ENCODE measurements at regions not wholly inside any gene's neighbourhood (a gene's known extent, or its start where the extent isn't known, plus 50 kb on each side); places are given as distances from the start of the nearest gene placed in this dataset.

DNA sequence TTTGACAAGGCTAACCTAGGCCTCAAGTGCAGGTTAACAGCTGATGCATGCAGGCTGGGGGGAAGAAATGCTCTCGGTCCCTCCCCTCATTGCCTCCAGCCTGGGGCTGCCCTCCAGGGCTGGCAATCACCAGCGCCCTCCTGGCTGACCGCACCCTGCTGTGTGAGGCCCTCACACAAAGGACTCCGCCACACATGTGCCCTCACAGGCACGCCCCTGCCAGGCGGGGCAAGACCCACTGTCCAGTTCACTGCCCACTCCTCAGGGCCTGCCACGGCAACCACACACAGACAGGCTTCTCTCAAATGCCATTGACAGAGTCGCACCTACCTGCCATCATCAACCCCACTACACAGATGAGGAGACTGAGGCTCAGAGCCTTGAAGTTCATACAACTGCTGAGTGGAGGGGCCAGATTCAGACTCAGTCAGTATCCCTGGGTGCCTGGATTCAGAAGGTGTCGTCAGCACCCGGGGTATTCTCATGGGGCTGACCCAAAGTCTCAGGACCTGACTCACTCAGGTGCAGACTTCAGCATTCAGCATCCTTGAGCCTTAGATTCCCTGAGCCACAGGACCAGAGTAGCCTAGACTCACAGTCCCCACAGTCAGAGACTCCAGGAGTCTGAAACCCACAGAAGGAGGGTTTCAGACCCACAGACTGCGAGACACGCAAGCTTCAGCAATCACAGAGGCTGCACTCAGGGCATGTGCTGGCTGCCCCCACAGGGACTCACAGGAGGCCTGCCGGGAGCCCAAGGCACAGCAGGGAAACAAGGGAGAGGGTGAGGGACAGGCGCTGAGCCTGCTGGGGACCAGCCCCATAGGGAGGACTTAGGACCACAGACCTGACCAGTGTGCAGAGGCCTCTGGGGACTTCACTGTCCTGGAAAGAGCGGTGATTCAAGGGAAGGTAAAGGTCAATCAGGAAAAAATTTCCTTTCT is 458.0 kb downstream of the MATN1 start:
- H3K36me3 Mint-ChIP-seq (ENCODE audit: low read depth): no peaks in the 10 kb centered on the region
- H3K9me3 Mint-ChIP-seq: peaks cover 4% of the 10 kb centered on the region
- H3K27ac Mint-ChIP-seq: no peak overlapping the region
- H3K4me1 Mint-ChIP-seq: no peaks in the 10 kb centered on the region
- H3K27me3 Mint-ChIP-seq (ENCODE audit: low read depth): peaks cover 26% of the 10 kb centered on the region
- no peak overlapping the region for H3K4me3 Mint-ChIP-seq
- TF ChIP-seq, protein P1, sequence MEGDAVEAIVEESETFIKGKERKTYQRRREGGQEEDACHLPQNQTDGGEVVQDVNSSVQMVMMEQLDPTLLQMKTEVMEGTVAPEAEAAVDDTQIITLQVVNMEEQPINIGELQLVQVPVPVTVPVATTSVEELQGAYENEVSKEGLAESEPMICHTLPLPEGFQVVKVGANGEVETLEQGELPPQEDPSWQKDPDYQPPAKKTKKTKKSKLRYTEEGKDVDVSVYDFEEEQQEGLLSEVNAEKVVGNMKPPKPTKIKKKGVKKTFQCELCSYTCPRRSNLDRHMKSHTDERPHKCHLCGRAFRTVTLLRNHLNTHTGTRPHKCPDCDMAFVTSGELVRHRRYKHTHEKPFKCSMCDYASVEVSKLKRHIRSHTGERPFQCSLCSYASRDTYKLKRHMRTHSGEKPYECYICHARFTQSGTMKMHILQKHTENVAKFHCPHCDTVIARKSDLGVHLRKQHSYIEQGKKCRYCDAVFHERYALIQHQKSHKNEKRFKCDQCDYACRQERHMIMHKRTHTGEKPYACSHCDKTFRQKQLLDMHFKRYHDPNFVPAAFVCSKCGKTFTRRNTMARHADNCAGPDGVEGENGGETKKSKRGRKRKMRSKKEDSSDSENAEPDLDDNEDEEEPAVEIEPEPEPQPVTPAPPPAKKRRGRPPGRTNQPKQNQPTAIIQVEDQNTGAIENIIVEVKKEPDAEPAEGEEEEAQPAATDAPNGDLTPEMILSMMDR (IDR thresholded peaks at IDR 0.05; ENCODE audit: unreplicated experiment in 3 of 3): no peak

DNA sequence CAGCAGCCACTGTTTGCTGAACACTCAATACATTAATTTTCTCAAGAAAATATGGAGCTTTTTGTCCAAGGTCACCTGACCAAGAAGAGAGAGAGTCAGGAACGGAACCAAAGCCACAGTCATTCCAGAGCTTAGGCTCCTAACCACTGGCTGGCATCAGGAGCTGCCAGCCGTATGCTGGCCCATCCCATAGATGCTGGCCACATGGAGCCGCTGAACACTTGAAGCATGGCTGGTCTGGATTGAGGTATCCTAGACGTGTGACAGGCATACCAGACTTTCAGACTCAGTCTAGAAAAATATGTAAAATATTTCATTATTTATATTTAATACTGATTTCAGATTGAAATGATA is 458.7 kb downstream of the MATN1 start:
- H3K27ac Mint-ChIP-seq: no peak overlapping the region
- peaks cover 25% of the 10 kb centered on the region for H3K27me3 Mint-ChIP-seq (ENCODE audit: low read depth)
- H3K9me3 Mint-ChIP-seq: peaks cover 4% of the 10 kb centered on the region
- H3K4me1 Mint-ChIP-seq: peaks cover 1% of the 10 kb centered on the region
- H3K36me3 Mint-ChIP-seq (ENCODE audit: low read depth): no peaks in the 10 kb centered on the region
- TF ChIP-seq, protein P1 (IDR thresholded peaks at IDR 0.05; ENCODE audit: unreplicated experiment in 3 of 3): no peak
- no peak overlapping the region for H3K4me3 Mint-ChIP-seq

DNA sequence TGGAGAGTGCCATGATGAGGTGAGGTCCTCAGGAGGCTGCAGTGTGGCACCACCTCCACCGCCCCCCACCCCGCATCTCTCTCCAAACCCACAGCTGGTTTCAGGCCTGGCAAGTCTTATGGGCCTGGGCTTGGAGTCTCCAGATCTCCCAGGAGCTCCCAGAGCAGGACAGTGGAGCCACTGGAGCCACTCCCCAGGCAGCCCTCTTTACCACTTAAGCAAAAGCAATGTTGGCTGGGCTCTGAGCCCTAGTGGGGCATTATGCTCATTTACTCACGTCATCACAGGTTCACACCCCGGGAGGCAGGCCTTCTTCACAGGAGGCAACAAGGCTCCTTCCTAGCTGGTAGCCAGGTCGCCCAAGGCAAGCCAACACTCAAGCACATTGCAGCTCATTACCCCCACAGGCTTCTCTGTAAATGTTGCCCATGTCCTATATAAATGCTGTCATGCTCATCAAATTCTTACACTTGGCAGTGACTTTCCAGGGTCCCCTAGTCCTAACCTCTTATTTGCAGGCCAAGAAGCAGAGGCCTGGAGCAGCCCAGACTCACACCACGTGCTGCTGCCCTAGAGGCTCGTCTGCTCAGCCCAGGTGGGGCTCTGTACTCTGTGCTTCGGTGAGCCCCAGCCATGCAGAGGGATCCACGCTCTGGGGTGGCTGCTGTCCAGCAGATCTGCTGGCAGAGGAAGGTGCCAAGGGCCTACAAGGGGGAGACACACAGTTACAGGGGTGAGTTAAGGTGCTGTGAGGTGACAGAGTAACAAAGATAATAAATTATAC is 459.3 kb downstream of the MATN1 start:
- Mint-ChIP-seq H3K4me3 (no peak overlapping the region), H3K36me3 (ENCODE audit: low read depth) (no peaks in the 10 kb centered on the region), H3K27me3 (ENCODE audit: low read depth) (peaks cover 29% of the 10 kb centered on the region), H3K27ac (no peak overlapping the region), H3K4me1 (peaks cover 7% of the 10 kb centered on the region), H3K9me3 (peaks cover 4% of the 10 kb centered on the region)
- TF ChIP-seq, protein P1 (IDR thresholded peaks at IDR 0.05; ENCODE audit: unreplicated experiment in 3 of 3): no peak

DNA sequence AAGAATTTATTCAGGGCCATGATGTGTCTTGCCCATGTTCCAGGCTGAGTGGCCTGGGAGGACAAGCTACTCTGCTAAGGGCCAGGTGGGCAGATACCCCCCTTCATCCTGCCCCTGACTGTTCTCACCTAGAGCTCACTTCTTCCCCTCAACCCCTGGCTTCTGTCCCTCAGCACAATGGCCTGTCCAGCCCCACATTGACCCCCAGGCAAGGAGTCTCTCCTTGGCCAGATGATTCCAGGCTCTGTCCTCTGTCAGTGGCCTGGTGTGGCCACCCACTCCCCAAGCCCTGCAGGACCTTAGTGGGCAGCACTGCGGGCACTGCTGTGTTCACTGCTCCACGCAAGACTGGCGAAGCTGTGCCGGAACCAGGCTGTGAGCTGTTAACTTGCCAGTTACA is 460.0 kb downstream of the MATN1 start:
- Mint-ChIP-seq H3K4me3 (no peak overlapping the region), H3K36me3 (ENCODE audit: low read depth) (no peaks in the 10 kb centered on the region), H3K9me3 (peaks cover 4% of the 10 kb centered on the region), H3K27me3 (ENCODE audit: low read depth) (peaks cover 25% of the 10 kb centered on the region), H3K27ac (no peak overlapping the region), H3K4me1 (peaks cover 13% of the 10 kb centered on the region)
- TF ChIP-seq, protein P1 (IDR thresholded peaks at IDR 0.05; ENCODE audit: unreplicated experiment in 3 of 3): no peak

DNA sequence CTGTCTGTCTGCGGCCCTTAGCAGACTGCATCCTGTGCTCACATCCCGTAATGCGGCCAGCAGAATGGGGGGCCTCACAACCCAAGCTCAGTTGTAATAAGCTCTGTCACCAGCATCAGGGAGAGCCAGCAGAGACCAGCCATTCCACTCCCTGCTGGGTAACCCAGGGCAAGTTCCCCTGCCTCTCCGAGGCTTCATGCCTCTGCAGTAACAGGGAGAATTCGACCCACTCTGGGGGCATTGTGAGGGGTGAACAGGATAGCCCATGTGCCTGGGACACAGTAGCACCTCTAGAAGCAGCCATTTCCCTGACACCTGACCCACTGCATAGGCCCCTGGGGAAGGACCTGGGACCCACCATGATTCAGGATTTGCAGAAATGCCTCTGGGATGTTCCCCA is 461.2 kb downstream of the MATN1 start:
- H3K4me1 Mint-ChIP-seq: peaks cover 13% of the 10 kb centered on the region
- H3K27ac Mint-ChIP-seq: no peak overlapping the region
- H3K27me3 Mint-ChIP-seq (ENCODE audit: low read depth): peaks cover 33% of the 10 kb centered on the region
- TF ChIP-seq, protein P1 (IDR thresholded peaks at IDR 0.05; ENCODE audit: unreplicated experiment in 3 of 3): no peak
- no peak overlapping the region for H3K4me3 Mint-ChIP-seq
- peaks cover 4% of the 10 kb centered on the region for H3K9me3 Mint-ChIP-seq
- no peaks in the 10 kb centered on the region for H3K36me3 Mint-ChIP-seq (ENCODE audit: low read depth)
